ENCODE measurements at regions not wholly inside any gene's neighbourhood (a gene's known extent, or its start where the extent isn't known, plus 50 kb on each side); places are given as distances from the start of the nearest gene placed in this dataset.

DNA sequence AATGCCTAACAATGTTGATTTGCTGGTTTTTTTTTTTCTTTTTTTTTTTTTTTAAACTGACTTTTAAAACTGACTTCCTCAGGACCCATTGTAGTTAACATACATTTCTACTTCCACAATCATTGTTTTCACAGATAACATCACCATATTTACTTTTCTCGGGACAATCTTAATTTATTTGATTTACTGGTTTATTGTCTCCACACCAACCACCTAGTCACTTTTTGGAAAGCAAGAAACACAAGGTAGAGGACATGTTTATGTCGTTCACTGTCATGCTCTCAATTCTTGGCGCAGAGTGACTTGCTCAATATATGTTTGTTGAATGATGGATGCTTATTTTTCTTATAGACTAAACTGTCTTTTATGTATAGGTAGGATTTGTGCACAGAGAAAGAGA is 2280.7 kb downstream of the MAT2B start:
- DNase-seq = no peak

DNA sequence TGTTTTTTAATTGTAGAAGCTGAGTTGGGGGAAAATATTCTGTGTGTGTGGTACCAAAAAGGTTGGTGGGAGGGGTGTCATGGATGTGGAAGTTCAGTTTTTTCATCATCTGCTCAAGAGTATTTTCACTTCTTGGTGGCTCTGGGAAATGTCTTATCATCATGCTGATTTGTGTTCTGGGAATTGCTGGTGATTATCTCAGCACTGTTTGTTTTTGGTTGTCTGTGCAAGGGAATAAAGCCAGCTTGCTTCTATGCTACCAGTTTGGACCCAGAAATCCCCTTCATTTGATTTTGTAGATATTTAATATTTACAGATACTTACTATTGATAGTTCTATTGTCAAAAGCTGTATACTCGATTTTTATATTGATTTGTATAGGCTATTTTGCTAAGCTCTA is 2289.7 kb downstream of the MAT2B start:
- no peak for DNase-seq

DNA sequence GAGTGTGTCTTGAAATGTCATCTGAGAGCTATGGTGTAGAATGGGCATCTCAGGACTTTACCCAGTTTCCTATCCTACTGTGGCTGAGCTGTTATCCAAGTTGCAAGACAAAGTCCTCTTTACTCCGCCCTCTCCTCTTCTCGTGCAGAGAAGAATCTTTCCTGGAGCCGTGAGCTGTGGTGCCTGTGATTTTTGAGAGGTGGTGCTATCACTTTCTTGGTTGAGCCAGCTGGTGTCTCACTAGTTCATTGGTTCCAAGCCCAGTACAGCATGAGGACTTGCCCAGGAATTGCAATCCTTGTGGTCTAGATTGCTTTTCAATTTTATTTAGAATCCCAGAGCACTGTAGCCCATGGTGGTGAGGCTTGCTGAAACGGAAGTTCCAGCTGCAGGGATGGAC is 2300.3 kb downstream of the MAT2B start:
- DNase-seq = no peak

DNA sequence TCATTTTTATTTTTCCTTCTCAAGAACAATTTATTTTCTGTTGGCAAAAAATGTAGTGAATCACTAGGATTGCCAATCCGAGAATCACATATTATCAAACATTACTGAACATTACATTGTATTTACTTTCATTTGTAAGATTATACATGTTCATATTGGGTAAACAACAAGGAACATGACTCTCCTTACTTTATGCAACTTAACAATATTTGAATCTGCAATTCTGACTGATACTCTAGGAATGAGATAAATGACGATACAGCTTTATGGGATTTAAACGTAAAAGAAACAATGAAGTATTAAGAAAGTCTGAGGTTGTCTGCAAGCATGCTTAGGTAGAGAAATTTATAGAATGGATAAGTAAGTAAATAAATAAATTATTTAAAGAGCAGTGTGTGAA is 2302.9 kb downstream of the MAT2B start:
- DNase-seq = no peak

DNA sequence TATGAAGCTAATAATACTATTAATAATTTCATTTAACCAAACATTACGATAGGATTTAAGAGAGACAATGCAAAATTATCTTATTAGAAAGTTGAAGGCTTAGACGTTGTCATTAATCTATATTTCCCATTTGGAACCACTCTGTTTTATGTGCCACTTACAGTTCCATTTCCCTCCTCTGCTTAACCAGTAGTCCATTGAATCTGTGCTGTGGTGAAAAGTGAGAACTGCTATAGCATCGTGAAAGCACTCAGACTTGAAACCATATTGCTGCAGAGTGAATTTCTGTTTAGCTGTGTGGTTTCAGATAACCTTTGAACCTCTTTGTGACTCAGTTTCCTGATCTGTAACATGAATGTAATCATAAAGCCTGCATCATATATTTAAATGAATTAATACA is 2304.5 kb downstream of the MAT2B start:
- DNase-seq = no peak

DNA sequence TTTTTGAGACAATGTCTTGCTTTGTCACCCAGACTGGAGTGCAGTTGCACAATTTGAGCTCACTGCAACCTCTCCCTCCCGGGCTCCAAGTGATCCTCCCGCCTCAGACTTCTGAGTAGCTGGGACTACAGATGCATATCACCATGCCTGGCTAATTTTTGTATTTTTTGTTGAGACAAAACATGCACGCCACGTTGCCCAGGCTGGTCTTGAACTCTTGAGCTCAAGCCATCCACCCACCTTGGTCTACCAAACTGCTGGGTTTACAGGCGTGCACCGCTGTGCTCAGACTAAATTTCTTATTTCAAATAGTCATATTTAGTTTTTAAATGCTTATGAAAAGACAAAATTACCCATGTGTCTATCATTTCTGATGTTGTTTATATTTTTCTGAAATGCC is 2324.1 kb downstream of the MAT2B start:
- DNase-seq = no peak

DNA sequence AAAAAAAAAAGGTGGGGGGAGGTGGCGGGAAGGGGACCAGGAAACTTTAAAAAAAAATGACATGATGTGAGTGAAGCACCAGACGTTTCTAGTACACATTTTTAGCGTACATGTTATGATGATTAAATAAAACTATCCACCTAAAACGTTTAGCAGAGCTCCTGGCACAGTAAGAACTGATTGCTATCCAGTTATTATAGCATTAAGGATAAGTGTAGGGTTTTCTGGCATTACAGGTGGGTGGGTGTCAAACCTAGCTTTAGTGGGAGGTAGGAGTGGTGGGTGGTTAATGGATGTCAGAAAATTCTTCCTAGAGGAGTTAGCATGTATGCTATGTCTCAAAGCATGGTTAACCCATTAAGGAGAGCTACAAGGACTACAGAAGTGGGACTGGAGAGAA is 2329.5 kb downstream of the MAT2B start:
- no peak for DNase-seq

DNA sequence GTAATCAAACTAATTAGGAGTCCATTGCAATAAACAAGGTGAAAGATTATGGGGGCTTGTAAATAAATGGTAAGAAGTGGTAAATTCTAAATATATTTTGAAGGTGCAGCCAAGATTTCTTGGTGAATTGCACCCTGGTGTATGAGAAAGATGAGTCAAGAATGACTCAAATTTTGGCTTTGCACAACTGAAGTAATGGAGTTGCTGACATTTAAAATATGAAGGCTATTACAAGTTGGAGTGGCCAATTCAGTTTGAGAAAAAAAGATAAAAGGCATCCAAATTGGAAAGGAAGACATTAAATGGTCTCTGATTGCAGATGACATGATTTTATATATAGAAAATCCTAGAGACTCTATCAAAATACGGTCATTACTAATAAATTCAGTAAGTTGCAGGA is 2330.6 kb downstream of the MAT2B start:
- DNase-seq = no peak

DNA sequence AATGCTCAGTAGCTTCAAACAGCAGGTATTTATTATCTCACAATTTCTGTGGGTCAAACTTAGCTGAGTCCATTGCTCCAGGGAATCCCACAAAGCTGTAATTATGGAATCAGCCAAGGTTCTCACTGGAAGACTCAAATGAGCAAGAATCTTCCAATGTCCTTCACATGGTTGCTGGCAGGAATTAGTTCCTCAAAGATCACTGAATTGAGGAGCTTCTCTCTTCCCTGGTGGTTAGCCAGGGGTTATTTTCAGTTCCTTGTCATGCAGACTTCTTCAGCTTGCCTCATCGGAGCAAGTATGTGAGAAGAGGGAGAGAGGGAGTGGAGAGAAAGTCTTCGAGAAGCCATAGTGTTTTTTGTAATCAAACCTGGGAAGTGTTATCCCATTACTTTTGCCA is 2331.9 kb downstream of the MAT2B start:
- DNase-seq = no peak

DNA sequence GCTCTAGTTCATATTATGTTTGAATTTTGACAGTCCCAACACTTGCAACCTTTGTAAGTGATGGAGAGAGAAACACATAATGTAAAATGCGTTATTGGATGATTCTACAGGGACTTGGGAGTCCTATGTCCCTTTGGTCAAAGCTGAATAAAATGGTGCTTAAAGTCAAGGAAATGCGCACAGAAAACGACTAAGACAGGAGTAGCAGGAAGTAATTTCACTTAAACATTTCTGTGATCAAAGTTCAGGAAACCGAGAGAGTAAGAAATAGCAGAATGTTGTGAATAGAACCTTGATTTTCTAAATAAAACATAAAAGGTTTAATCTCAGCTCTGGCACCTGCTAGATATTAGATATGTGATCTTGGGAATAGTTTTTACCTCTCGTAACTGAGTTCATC is 2339.2 kb downstream of the MAT2B start:
- no peak for DNase-seq

DNA sequence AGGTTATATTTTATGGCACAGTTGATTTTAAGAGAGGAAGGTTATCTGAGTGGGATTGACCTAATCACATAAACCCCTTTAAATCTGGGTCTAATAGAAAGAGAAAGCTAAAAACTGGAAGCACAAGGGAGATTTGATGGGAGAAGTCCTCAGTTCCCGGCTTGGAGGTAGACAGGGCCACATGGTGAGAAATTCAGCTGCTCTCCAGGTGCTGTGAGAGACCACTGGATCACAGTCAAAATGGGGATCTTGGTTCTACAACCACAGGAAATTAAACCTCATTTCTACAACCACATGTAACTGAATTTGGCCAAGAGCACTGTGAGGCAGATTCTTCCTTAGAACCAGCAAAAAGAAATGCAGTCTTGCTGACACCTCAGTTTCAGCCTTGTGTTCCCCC is 2352.7 kb downstream of the MAT2B start:
- DNase-seq = no peak

DNA sequence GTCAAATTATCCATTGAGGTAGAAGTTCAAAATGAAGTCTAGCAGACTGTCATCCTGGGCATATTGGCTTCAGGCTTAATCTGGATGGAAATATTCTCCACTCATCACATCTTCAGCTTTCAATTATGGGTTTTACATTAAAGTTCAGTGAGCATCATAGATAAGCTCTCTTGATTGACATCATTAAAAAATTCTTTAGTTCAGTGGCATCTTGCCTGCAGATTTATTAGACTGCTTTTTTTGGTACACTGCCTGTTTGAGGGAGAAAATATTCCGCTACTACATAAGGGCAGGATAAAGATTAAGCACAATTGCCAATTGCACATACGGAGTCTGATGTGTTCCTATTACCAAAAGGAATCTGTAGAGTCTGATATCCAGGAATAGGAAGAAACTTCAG is 2353.8 kb downstream of the MAT2B start:
- no peak for DNase-seq

DNA sequence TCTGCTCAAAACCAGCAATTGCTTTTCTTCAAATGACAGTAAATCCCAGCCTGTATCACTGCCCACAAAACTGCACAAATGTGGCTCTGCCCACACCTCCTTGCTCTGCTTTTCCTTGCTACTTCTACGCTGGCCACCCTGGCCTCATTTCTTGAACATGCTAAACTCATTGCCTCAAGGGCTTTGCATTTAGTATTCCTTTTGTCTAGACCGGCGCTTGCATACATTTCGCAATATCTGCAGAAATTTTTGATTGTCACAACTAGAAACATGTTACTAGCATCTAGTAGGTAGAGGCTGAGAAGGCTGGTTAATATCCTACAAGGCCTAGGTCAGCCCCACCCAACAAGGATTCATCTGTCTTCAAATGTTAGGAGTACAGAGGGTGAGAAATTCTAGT is 2357.8 kb downstream of the MAT2B start:
- no peak for DNase-seq

DNA sequence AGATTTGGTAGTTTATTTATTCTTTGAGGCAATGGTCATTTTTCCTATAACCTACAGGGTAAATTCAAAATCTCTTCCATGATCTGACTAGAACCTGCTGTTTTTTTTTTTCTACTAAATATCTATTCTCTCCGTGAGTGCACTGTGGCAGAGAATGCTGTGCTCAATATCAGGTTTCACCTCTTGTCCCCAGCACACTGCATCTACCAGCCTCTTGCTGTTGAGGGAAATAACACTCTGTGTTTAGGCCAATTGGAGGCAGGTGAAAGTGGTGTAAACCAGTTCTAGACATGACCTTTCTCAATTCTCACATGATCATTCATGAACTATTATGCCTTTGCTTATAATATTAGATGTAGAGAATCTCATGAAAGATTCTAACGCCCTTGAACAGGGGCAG is 2365.9 kb downstream of the MAT2B start:
- no peak for DNase-seq

DNA sequence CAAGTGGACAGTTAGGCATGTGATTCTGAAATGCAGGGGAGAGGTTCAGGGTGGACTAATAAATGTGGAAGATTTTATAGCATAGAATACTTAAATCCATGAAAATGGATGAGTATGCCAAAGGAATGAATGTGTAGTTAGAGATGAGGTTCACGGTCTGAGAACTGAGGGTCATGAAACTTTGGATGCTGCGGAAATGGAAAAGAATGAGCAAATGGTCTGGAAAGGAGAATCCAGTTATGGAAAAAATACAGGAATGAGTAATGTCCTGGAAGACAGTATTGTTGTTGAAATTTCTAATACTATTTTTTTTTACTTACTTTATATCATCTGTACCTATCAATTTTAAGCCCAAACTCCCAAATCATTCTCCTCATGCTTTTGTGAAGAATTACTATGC is 2369.4 kb downstream of the MAT2B start:
- no peak for DNase-seq

DNA sequence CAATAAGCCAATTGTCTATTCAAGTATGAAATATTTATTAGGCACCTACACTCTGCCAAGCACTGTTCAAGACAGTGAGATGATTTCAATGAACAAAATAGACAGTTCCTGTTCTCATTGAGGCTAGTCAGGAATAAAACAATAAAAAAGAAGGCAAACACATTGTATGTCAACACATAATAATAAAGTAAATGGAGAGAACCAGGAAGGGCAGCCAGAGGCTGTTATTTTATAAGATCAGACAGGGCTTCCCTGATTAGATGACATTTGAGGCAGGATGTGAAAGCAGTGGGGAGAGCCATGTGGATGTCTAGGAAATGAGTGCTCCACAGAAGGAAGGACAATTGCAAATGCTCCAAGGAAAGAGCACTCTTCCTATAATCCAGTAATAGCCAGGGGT is 2371.1 kb downstream of the MAT2B start:
- no peak for DNase-seq

DNA sequence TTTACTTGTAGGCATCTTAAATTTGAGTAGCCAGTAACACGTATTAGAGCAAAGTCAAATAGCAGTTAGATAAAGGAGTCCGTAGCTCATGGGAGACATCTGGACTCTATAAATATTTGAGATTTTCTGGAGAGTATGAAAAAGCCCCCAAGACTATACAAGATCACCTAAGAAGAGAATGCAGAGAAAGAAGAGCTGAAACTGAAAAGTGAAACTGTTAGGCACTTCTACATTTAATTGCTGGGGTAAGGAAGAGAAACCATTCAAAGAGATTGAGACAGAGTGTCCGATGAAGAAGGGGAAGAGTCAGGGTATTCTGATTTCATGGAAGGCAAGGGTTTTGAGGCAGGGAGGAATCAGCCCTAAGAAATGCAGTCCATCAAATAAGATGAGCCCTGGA is 2372.1 kb downstream of the MAT2B start:
- no peak for DNase-seq

DNA sequence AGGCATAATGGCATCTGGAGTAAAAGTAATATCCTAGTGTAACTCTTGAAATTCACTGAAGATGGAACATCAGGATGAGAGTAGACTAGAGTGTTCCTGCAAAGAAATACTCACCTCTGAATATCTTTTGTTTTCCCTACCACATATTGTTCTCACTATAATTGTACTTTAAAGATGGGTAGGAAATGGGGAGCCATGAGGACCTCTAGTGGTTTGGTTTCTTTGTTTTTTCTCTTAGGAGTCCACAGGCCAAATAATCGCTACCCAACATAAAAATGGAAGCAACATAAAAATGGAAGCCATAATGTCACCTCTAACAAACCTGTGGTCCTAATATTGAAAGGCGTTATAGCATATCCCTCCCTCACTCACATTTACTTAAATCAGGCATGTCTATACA is 2375.8 kb downstream of the MAT2B start:
- DNase-seq = no peak

DNA sequence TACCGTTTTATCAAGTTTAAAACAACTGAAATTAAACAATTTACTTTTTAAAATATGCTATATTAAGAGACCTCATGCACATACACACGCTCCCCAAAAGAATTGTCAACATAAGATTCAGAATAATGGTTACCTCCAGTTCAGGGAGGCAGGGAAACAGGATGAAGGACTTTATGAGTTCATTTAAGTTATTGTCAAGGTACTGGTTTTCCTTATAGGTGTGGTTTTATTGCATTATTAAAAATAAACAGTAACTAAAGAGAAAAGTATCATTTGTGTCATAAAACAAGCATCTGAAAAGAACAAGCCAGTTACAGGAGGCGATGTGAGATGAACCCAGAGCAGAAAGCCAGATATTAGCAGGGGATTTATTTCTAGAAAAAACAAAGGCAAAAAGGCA is 2376.7 kb downstream of the MAT2B start:
- DNase-seq = no peak

DNA sequence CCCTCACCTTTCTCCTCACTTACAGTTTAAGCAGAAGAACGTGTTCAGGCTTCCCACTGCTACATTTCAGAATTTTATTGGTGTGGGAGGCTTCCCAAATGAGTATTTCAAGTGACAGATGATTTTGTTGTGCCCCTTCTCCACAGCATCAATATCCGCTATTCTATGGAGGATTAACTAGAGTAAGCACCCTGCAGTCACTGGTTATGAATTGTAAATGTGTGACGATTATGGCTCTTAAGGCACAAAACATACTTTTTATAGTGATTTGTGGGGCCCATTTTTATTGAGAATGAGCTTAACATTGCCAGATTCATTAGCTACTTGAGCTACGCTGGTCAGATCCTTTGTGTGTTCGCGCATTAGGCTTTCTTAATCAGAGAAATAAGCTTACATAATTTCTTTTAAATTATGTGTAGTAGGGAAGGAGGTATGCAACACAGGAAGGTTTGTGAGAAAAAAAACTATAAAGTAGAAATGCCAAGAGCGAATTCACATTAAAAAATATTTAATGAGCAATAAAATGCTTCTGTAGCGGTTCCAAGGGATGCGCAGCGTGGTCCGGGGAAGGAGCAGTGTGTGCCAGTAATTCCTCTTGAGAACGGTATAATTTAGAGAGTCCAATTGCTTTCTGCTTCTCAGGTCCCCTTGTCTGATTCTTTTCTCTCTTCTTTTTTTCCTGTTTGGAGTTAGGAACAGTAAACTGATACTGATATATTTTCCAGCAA is 2380.4 kb downstream of the MAT2B start:
- no peak for DNase-seq

DNA sequence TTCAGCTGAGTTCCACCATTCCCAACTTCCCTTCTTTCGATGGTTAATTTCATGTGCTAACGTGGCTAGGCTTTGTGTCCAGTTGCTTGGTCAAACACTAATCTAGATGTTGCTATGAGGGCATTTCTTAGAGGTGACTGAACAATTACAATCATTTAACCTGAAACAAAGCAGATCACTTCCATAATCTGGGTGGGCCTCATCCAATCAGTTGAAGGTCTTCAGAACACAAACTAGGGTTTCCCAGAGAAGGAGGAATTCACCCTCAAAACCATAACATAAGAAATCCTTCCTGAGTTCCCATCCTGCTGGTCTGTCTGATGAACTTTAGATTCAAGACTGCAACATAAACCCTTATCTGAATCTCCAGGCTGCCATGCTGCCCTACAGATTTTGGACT is 2381.7 kb downstream of the MAT2B start:
- DNase-seq = no peak

DNA sequence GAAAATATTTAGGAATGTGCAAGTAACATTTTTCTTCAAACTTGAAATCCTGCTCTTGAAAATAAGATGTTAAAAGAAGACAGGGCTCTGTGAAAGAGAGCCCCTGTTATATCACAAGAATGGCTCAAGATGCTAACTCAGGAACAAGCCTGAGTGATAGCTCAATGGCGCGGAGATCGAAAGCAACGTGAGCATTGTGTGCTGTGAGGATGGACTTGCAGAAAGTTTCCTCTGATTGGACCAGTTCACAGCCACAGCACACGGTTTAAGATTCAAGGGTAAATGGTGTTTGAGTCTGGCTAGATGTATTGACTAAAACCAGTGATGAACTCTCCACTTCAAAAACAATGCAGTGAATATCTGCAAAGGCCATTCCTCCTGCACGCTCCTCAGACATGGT is 2387.0 kb downstream of the MAT2B start:
- DNase-seq = no peak

DNA sequence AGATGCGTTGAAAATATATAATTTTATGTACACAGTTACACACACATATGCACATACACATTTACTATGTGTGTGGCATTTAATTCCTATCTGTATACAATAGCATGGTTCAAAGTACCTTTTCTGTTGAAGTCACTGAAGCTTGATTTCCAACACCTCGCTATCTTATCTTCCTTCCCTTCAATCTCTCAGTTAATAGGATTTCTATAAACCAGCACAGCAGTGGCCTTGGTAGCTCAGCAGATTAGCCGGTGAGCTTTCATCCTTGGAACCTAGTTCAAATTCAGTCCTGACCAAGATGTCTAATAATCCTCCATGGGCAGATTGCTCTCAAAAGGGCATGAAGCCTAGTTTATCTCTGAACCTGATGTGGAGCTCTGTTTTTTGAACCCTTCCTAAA is 2389.5 kb downstream of the MAT2B start:
- no peak for DNase-seq

DNA sequence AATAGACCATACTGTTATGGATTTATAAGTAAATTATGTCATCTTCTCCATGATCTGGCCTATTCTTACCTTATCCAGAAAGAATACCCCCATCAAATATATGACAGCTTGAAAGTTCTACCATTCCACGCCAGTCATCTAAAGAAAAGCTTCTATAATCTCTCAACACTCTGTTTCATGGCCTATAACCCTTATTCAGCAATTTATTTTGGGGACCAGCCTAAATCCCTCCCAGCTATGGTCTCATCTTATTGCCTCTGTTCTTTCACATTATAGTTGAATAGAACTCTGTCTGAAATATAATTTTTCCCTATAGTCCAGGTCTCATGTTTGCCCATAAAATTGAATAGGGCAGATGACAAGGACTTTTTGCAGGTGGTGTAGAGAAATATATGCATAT is 2387.6 kb upstream of the WWC1 start:
- no peak for DNase-seq

DNA sequence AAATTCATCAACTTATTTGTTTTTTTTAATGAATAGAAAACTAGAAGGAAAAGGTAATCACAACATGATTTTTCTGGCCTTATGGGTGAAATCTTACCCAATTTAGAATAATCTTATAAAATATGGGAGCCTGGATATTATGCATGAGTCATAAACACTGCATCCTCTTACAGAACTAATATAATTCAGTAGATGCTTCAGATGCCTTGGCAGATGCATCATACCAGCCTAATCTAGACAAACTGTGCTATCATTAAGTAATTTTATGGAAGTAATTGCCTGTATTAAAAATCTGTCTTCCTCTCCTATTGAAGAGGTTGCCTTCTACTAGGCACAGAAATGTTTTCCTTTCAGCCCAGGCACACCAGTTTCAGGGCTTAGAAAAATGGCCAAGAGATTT is 2384.6 kb upstream of the WWC1 start:
- no peak for DNase-seq

DNA sequence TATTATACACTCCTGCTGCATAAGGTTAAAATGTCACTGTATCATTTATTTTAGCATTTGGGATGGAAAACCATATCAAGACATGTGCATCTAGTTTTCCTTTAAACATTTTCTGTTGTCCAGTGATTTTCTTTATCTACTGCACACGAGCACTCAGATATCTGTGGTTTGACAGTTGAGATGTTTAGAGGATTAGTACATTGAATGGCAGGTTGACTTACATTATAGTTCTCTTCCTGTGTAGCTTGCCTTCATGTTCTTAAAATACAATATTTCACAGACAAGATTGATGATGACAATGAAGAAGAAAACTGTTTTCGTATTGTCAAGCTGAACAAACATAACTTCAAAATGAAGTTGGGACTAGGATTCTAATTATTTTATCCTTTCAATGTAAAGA is 2378.4 kb upstream of the WWC1 start:
- DNase-seq = no peak

Data from NCI-H1436 (cell line).